HG03469 (cell line): ENCODE measurements at regions not wholly inside any gene's neighbourhood (a gene's known extent, or its start where the extent isn't known, plus 50 kb on each side); places are given as distances from the start of the nearest gene placed in this dataset.

Experiments used
- ATAC-seq: cut with Tn5 transposase; IDR thresholded peaks from one replicate; pipeline ENCODE4 v1.9.1; 2021; ENCODE audit warnings: mild to moderate bottlenecking, moderate library complexity, moderate number of reproducible peaks; ENCODE audit not compliant: unreplicated experiment

- ATAC-seq: no peak
These were observed 885.7 kb upstream of the KLHL29 start for GRCh38 chr2:22499082-22499839.

GRCh38 chr2:22500555-22500935 lies 884.4 kb upstream of the KLHL29 start:
- no peak for ATAC-seq

GRCh38 chr2:22501851-22502250 lies 883.1 kb upstream of the KLHL29 start:
- ATAC-seq: no peak

- ATAC-seq: no peak
These were observed 871.4 kb upstream of the KLHL29 start for GRCh38 chr2:22513563-22513962.

- ATAC-seq: no peak
These were observed 867.8 kb upstream of the KLHL29 start for GRCh38 chr2:22517141-22517540.

- no peak for ATAC-seq
These were observed 866.3 kb upstream of the KLHL29 start for GRCh38 chr2:22518641-22519040.

GRCh38 chr2:22520369-22521288 lies 864.4 kb upstream of the KLHL29 start:
- no peak for ATAC-seq

- ATAC-seq: no peak
These were observed 863.4 kb upstream of the KLHL29 start for GRCh38 chr2:22521620-22522019.

- no peak for ATAC-seq
These were observed 859.3 kb upstream of the KLHL29 start for GRCh38 chr2:22525681-22526080.

GRCh38 chr2:22530131-22530530 lies 854.8 kb upstream of the KLHL29 start:
- no peak for ATAC-seq

GRCh38 chr2:22536133-22536532 lies 848.8 kb upstream of the KLHL29 start:
- ATAC-seq: no peak

GRCh38 chr2:22554453-22554852 lies 830.5 kb upstream of the KLHL29 start:
- no peak for ATAC-seq

GRCh38 chr2:22557406-22557805 lies 827.6 kb upstream of the KLHL29 start:
- ATAC-seq: no peak

GRCh38 chr2:22560021-22560420 lies 825.0 kb upstream of the KLHL29 start:
- no peak for ATAC-seq

GRCh38 chr2:22579341-22579740 lies 805.6 kb upstream of the KLHL29 start:
- ATAC-seq: no peak

- ATAC-seq: no peak
These were observed 802.9 kb upstream of the KLHL29 start for GRCh38 chr2:22582107-22582506.

GRCh38 chr2:22596306-22596705 lies 788.7 kb upstream of the KLHL29 start:
- ATAC-seq: no peak

GRCh38 chr2:22600156-22600555 lies 784.8 kb upstream of the KLHL29 start:
- no peak for ATAC-seq

- ATAC-seq: no peak
These were observed 784.0 kb upstream of the KLHL29 start for GRCh38 chr2:22600999-22601398.

- ATAC-seq: no peak
These were observed 780.8 kb upstream of the KLHL29 start for GRCh38 chr2:22604136-22604535.

GRCh38 chr2:22616031-22616430 lies 768.9 kb upstream of the KLHL29 start:
- ATAC-seq: no peak

- no peak for ATAC-seq
These were observed 761.4 kb upstream of the KLHL29 start for GRCh38 chr2:22623620-22624019.
